Panc1 (cell line): ENCODE measurements at regions not wholly inside any gene's neighbourhood (a gene's known extent, or its start where the extent isn't known, plus 50 kb on each side); places are given as distances from the start of the nearest gene placed in this dataset.

Experiments
- CTCF ChIP-seq: fragments of 450-650 bp; IDR thresholded peaks from 2 replicates; pipeline ENCODE4 v1.5.1; 2017; ENCODE audit warnings: mild to moderate bottlenecking
- POLR2AphosphoS5 ChIP-seq: IDR thresholded peaks from 2 replicates; pipeline ENCODE4 v1.6.1; 2012; ENCODE audit warnings: mild to moderate bottlenecking, low read depth, low read length, moderate library complexity
- REST ChIP-seq, 2 experiments: IDR thresholded peaks; 2 replicates each; pipeline ENCODE4 v1.6.1; 2011 to 2012; ENCODE audit warnings: low read depth in 2 of 2, control low read depth in 1 of 2, low read length in 1 of 2, mild to moderate bottlenecking in 1 of 2, moderate library complexity in 1 of 2; ENCODE audit not compliant: insufficient read depth in 1 of 2
- SIN3A ChIP-seq: IDR thresholded peaks from 2 replicates; pipeline ENCODE4 v1.6.1; 2012; ENCODE audit warnings: low read depth, mild to moderate bottlenecking, low read length, moderate library complexity, borderline replicate concordance; ENCODE audit not compliant: insufficient read depth
- TCF7L2 ChIP-seq: IDR thresholded peaks from 2 replicates; pipeline ENCODE4 v1.6.1; 2011; ENCODE audit warnings: mild to moderate bottlenecking, low read depth, low read length, inconsistent platforms

- TF ChIP-seq CTCF (no peak), REST (IDR thresholded peaks at IDR 0.05; ENCODE audit: insufficient read depth in 1 of 2, low read depth in 2 of 2, low read length in 1 of 2) (no peak), POLR2AphosphoS5 (no peak), SIN3A (no peak), TCF7L2 (no peak)
Measured at GRCh38 chr2:125842041-125842440, 813.9 kb upstream of the GYPC start.
